ENCODE measurements at regions not wholly inside any gene's neighbourhood (a gene's known extent, or its start where the extent isn't known, plus 50 kb on each side); places are given as distances from the start of the nearest gene placed in this dataset.

DNA sequence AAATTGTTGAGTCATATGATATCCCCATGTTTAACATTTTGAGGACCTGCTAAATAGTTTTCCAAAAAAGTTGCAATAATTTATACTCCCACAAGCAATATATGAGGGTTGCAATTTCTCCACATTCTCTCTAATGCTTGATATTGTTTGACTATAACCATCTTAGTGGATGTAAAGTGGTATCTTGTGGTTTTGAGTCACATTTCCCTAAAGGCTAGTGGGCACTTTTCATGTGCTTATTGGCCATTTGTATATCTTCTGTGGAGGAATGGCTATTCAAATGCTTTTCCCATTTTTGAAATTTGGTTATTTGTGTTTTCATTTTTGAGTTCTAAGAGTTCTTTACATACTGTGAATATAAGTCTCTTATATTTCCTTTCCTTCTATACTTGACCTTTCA is 82.7 kb downstream of the SCG2 start:
- Histone ChIP-seq H3K27me3 (ENCODE audit: control insufficient read depth in 3 of 3, insufficient read depth in 3 of 3, low read length in 3 of 3) (no peaks in the 10 kb centered on the region), H3K27ac (ENCODE audit: low read depth, low read length) (no peak overlapping the region), H3K4me3 (ENCODE audit: low read length in 3 of 3) (no peak overlapping the region), H3K4me1 (ENCODE audit: control insufficient read depth in 3 of 3, insufficient read depth in 3 of 3, low read length in 3 of 3) (no peaks in the 10 kb centered on the region), H3K36me3 (ENCODE audit: control insufficient read depth in 3 of 3, insufficient read depth in 3 of 3, low read length in 3 of 3) (no peaks in the 10 kb centered on the region), H3K9ac (ENCODE audit: low read depth in 1 of 3, low read length in 3 of 3) (no peak overlapping the region), H3K9me3 (ENCODE audit: control insufficient read depth in 3 of 3, low read length in 3 of 3) (no peaks in the 10 kb centered on the region)

DNA sequence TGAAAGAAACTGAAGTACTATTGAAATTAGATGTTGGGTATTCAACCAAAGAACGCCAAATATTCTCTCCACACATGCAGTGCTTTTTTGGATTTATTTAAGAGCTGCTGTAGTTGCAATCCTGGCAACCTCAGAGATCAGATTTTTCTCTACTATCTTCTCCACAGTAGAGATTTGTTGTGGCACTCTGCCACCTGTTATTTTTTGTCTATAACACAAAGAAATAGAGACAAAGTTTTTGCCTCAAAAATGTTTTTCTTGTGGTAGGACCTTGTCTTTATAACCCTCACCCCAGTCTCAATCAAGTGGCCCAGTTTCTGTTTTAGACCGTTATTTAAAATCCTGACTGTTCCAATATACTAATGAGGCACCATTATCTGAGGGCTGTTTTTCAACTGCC is 79.4 kb downstream of the SCG2 start:
- Histone ChIP-seq H3K9me3 (ENCODE audit: control insufficient read depth in 3 of 3, low read length in 3 of 3) (no peaks in the 10 kb centered on the region), H3K9ac (ENCODE audit: low read depth in 1 of 3, low read length in 3 of 3) (no peak overlapping the region), H3K27ac (ENCODE audit: low read depth, low read length) (no peak overlapping the region), H3K4me3 (ENCODE audit: low read length in 3 of 3) (no peak overlapping the region), H3K4me1 (ENCODE audit: control insufficient read depth in 3 of 3, insufficient read depth in 3 of 3, low read length in 3 of 3) (no peaks in the 10 kb centered on the region), H3K27me3 (ENCODE audit: control insufficient read depth in 3 of 3, insufficient read depth in 3 of 3, low read length in 3 of 3) (no peaks in the 10 kb centered on the region), H3K36me3 (ENCODE audit: control insufficient read depth in 3 of 3, insufficient read depth in 3 of 3, low read length in 3 of 3) (no peaks in the 10 kb centered on the region)

DNA sequence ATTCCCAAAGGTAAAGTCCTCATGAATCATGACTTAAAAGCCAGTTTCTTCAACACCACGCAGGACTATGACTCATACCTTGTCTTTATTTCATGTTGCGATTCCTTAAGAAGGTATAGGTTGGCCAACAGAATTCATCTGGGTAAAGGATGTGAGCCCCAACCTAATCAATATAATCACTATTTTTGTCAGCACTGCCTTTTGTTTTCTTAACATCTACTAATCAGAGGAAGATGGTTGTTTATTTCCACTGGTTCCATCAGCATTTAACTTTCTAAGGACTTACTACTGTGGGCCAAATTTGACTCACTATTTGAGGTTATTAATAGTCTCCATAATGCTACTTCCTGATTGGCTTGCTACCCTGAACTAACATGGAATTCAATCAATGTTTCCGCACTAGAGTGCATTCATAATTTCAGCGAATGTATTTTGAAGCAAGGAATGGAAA is 78.6 kb downstream of the SCG2 start:
- Histone ChIP-seq H3K9me3 (ENCODE audit: control insufficient read depth in 3 of 3, low read length in 3 of 3) (no peaks in the 10 kb centered on the region), H3K27me3 (ENCODE audit: control insufficient read depth in 3 of 3, insufficient read depth in 3 of 3, low read length in 3 of 3) (no peaks in the 10 kb centered on the region), H3K4me1 (ENCODE audit: control insufficient read depth in 3 of 3, insufficient read depth in 3 of 3, low read length in 3 of 3) (no peaks in the 10 kb centered on the region), H3K27ac (ENCODE audit: low read depth, low read length) (no peak overlapping the region), H3K4me3 (ENCODE audit: low read length in 3 of 3) (no peak overlapping the region), H3K9ac (ENCODE audit: low read depth in 1 of 3, low read length in 3 of 3) (no peak overlapping the region), H3K36me3 (ENCODE audit: control insufficient read depth in 3 of 3, insufficient read depth in 3 of 3, low read length in 3 of 3) (no peaks in the 10 kb centered on the region)

DNA sequence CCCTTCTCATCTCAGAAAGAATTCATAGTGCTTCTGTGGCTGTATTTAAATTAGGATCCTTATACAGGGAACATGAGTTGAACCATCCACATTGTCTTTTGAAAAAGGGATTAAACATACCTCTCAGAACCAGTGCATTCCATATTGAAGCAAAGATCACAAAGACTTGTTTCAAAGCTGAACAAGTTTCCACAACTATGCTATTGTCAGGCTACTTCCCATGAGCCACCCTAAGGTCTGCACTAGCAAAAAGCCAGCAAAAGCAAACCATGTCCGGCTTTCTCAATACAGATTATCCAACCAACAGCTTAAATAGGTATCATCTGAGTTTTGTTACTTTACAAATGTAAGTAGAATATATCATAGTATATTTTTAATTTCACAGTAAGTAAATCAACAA is 78.1 kb downstream of the SCG2 start:
- no peak overlapping the region for H3K4me3 ChIP-seq (ENCODE audit: low read length in 3 of 3)
- H3K9ac ChIP-seq (ENCODE audit: low read depth in 1 of 3, low read length in 3 of 3), result no peak overlapping the region
- no peaks in the 10 kb centered on the region for H3K9me3 ChIP-seq (ENCODE audit: control insufficient read depth in 3 of 3, low read length in 3 of 3)
- H3K36me3 ChIP-seq (ENCODE audit: control insufficient read depth in 3 of 3, insufficient read depth in 3 of 3, low read length in 3 of 3), result no peaks in the 10 kb centered on the region
- no peaks in the 10 kb centered on the region for H3K4me1 ChIP-seq (ENCODE audit: control insufficient read depth in 3 of 3, insufficient read depth in 3 of 3, low read length in 3 of 3)
- no peak overlapping the region for H3K27ac ChIP-seq (ENCODE audit: low read depth, low read length)
- no peaks in the 10 kb centered on the region for H3K27me3 ChIP-seq (ENCODE audit: control insufficient read depth in 3 of 3, insufficient read depth in 3 of 3, low read length in 3 of 3)

- Histone ChIP-seq H3K4me1 (ENCODE audit: control insufficient read depth in 3 of 3, insufficient read depth in 3 of 3, low read length in 3 of 3) (no peaks in the 10 kb centered on the region), H3K27ac (ENCODE audit: low read depth, low read length) (no peak overlapping the region), H3K9me3 (ENCODE audit: control insufficient read depth in 3 of 3, low read length in 3 of 3) (peaks cover 0 to 3% (median 0%) of the 10 kb centered on the region in 3 donors), H3K27me3 (ENCODE audit: control insufficient read depth in 3 of 3, insufficient read depth in 3 of 3, low read length in 3 of 3) (no peaks in the 10 kb centered on the region), H3K9ac (ENCODE audit: low read depth in 1 of 3, low read length in 3 of 3) (no peak overlapping the region), H3K4me3 (ENCODE audit: low read length in 3 of 3) (no peak overlapping the region), H3K36me3 (ENCODE audit: control insufficient read depth in 3 of 3, insufficient read depth in 3 of 3, low read length in 3 of 3) (no peaks in the 10 kb centered on the region)
These were observed 76.1 kb downstream of the SCG2 start for GRCh38 chr2:223526106-223526505.

GRCh38 chr2:223528036-223528435 is 74.1 kb downstream of the SCG2 start:
- no peak overlapping the region for H3K9ac ChIP-seq (ENCODE audit: low read depth in 1 of 3, low read length in 3 of 3)
- H3K9me3 ChIP-seq (ENCODE audit: control insufficient read depth in 3 of 3, low read length in 3 of 3), result peaks cover 0 to 3% (median 0%) of the 10 kb centered on the region in 3 donors
- no peak overlapping the region for H3K27ac ChIP-seq (ENCODE audit: low read depth, low read length)
- H3K27me3 ChIP-seq (ENCODE audit: control insufficient read depth in 3 of 3, insufficient read depth in 3 of 3, low read length in 3 of 3), result no peaks in the 10 kb centered on the region
- no peak overlapping the region for H3K4me3 ChIP-seq (ENCODE audit: low read length in 3 of 3)
- no peaks in the 10 kb centered on the region for H3K36me3 ChIP-seq (ENCODE audit: control insufficient read depth in 3 of 3, insufficient read depth in 3 of 3, low read length in 3 of 3)
- no peaks in the 10 kb centered on the region for H3K4me1 ChIP-seq (ENCODE audit: control insufficient read depth in 3 of 3, insufficient read depth in 3 of 3, low read length in 3 of 3)

- no peaks in the 10 kb centered on the region for H3K36me3 ChIP-seq (ENCODE audit: control insufficient read depth in 3 of 3, insufficient read depth in 3 of 3, low read length in 3 of 3)
- H3K4me3 ChIP-seq (ENCODE audit: low read length in 3 of 3), result no peak overlapping the region
- no peaks in the 10 kb centered on the region for H3K4me1 ChIP-seq (ENCODE audit: control insufficient read depth in 3 of 3, insufficient read depth in 3 of 3, low read length in 3 of 3)
- no peak overlapping the region for H3K9ac ChIP-seq (ENCODE audit: low read depth in 1 of 3, low read length in 3 of 3)
- H3K27me3 ChIP-seq (ENCODE audit: control insufficient read depth in 3 of 3, insufficient read depth in 3 of 3, low read length in 3 of 3), result no peaks in the 10 kb centered on the region
- H3K27ac ChIP-seq (ENCODE audit: low read depth, low read length), result no peak overlapping the region
- peaks cover 0 to 3% (median 0%) of the 10 kb centered on the region in 3 donors for H3K9me3 ChIP-seq (ENCODE audit: control insufficient read depth in 3 of 3, low read length in 3 of 3)
These were observed 72.5 kb downstream of the SCG2 start for GRCh38 chr2:223529696-223530095.

DNA sequence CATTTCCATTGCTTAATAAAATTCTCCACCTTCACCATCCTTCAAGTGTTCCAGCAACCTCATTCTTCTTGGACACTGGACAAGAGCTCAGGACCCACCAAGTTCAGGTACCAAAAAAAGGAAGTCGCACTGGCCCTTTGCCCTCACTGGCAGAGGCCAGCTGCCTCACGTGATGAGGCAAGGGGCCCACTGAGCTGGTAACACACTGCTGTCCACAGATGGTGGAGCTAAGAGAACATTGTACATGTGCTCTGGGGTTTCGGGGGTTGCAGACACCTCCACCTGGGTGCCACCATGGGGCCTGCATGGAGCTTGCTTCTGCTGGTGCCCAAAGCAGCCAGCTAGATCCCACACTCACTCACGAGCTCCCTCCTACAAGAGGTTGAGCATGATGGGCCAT is 71.3 kb downstream of the SCG2 start:
- no peak overlapping the region for H3K4me3 ChIP-seq (ENCODE audit: low read length in 3 of 3)

DNA sequence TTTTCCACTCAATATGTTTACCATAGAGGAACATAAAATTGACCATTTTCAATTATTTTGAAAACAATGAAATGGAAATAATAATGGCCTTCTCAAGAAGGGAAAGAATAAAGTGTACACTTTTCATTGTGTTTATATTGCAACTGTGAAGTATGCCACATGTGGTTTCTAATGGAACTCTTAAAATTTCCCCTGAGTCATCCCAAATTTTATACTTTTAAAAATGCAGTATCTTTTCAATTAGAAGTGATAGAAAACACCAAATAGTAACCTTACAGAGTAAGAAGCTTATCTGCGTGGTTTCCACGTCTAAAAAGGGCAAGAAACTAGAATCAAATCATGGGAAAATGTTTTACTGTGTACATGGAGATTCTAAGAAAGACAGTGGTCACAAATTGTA is 70.0 kb downstream of the SCG2 start:
- H3K4me1 ChIP-seq (ENCODE audit: control insufficient read depth in 3 of 3, insufficient read depth in 3 of 3, low read length in 3 of 3), result no peaks in the 10 kb centered on the region
- H3K36me3 ChIP-seq (ENCODE audit: control insufficient read depth in 3 of 3, insufficient read depth in 3 of 3, low read length in 3 of 3), result no peaks in the 10 kb centered on the region
- H3K4me3 ChIP-seq (ENCODE audit: low read length in 3 of 3), result no peak overlapping the region
- H3K9me3 ChIP-seq (ENCODE audit: control insufficient read depth in 3 of 3, low read length in 3 of 3), result peaks cover 0 to 3% (median 0%) of the 10 kb centered on the region in 3 donors
- no peaks in the 10 kb centered on the region for H3K27me3 ChIP-seq (ENCODE audit: control insufficient read depth in 3 of 3, insufficient read depth in 3 of 3, low read length in 3 of 3)
- no peak overlapping the region for H3K27ac ChIP-seq (ENCODE audit: low read depth, low read length)
- no peak overlapping the region for H3K9ac ChIP-seq (ENCODE audit: low read depth in 1 of 3, low read length in 3 of 3)

More for the DNA sequence above, 71.3 kb downstream of the SCG2 start:
- Histone ChIP-seq H3K27ac (ENCODE audit: low read depth, low read length) (no peak overlapping the region), H3K27me3 (ENCODE audit: control insufficient read depth in 3 of 3, insufficient read depth in 3 of 3, low read length in 3 of 3) (no peaks in the 10 kb centered on the region), H3K9me3 (ENCODE audit: control insufficient read depth in 3 of 3, low read length in 3 of 3) (peaks cover 0 to 3% (median 0%) of the 10 kb centered on the region in 3 donors), H3K36me3 (ENCODE audit: control insufficient read depth in 3 of 3, insufficient read depth in 3 of 3, low read length in 3 of 3) (no peaks in the 10 kb centered on the region), H3K4me1 (ENCODE audit: control insufficient read depth in 3 of 3, insufficient read depth in 3 of 3, low read length in 3 of 3) (no peaks in the 10 kb centered on the region), H3K9ac (ENCODE audit: low read depth in 1 of 3, low read length in 3 of 3) (no peak overlapping the region)

DNA sequence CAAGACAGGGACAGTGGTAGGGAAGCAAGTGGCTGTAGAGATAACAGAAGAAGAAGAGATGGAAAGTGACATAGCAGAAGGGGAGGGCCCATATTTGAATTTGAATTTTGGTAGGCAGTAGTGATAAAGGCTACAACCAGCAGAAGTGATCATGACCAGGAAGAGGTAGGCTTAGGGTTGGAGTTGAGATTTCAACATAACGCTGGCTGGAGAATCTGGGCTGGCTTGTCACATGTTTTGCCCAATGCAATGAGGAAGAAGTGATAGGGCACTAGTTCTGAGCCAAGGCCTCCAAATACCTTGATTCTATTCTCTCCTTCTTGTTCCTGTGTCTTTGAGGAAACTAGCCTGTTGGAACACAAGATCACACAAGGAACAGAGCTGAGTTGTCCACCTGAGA is 69.4 kb downstream of the SCG2 start:
- Histone ChIP-seq H3K4me3 (ENCODE audit: low read length in 3 of 3) (no peak overlapping the region), H3K9me3 (ENCODE audit: control insufficient read depth in 3 of 3, low read length in 3 of 3) (peaks cover 0 to 3% (median 0%) of the 10 kb centered on the region in 3 donors), H3K9ac (ENCODE audit: low read depth in 1 of 3, low read length in 3 of 3) (no peak overlapping the region), H3K27me3 (ENCODE audit: control insufficient read depth in 3 of 3, insufficient read depth in 3 of 3, low read length in 3 of 3) (no peaks in the 10 kb centered on the region), H3K27ac (ENCODE audit: low read depth, low read length) (no peak overlapping the region), H3K36me3 (ENCODE audit: control insufficient read depth in 3 of 3, insufficient read depth in 3 of 3, low read length in 3 of 3) (no peaks in the 10 kb centered on the region), H3K4me1 (ENCODE audit: control insufficient read depth in 3 of 3, insufficient read depth in 3 of 3, low read length in 3 of 3) (peaks cover 0 to 2% (median 2%) of the 10 kb centered on the region in 3 donors)

- H3K4me3 ChIP-seq (ENCODE audit: low read length in 3 of 3), result no peak overlapping the region
- H3K27me3 ChIP-seq (ENCODE audit: control insufficient read depth in 3 of 3, insufficient read depth in 3 of 3, low read length in 3 of 3), result no peaks in the 10 kb centered on the region
- no peak overlapping the region for H3K9ac ChIP-seq (ENCODE audit: low read depth in 1 of 3, low read length in 3 of 3)
- H3K27ac ChIP-seq (ENCODE audit: low read depth, low read length), result no peak overlapping the region
- no peaks in the 10 kb centered on the region for H3K36me3 ChIP-seq (ENCODE audit: control insufficient read depth in 3 of 3, insufficient read depth in 3 of 3, low read length in 3 of 3)
- H3K9me3 ChIP-seq (ENCODE audit: control insufficient read depth in 3 of 3, low read length in 3 of 3), result no peaks in the 10 kb centered on the region
- peaks cover 5 to 19% (median 18%) of the 10 kb centered on the region in 3 donors for H3K4me1 ChIP-seq (ENCODE audit: control insufficient read depth in 3 of 3, insufficient read depth in 3 of 3, low read length in 3 of 3)
These were observed 65.6 kb downstream of the SCG2 start for GRCh38 chr2:223536546-223536945.
